OCI-LY1 (cell line): ENCODE measurements at regions not wholly inside any gene's neighbourhood (a gene's known extent, or its start where the extent isn't known, plus 50 kb on each side); places are given as distances from the start of the nearest gene placed in this dataset.

ENCODE experiments used
- H2AFZ ChIP-seq: fragments of 200-600 bp; sonication (generic), shearing (Covaris generic); 2 replicates; pipeline ENCODE4 v1.6.0; 2014; ENCODE audit warnings: antibody characterized with exemption, mild to moderate bottlenecking, low read length
- H3F3A ChIP-seq: fragments of 200-600 bp; sonication (generic), shearing (Covaris generic); 2 replicates; pipeline ENCODE4 v1.6.0; 2014; ENCODE audit warnings: mild to moderate bottlenecking, antibody characterized with exemption, low read length, moderate library complexity; ENCODE audit not compliant: insufficient read depth
- H3K27ac ChIP-seq: fragments of 200-600 bp; sonication (generic); 2 replicates; pipeline ENCODE4 v1.5.1; 2014; ENCODE audit warnings: low read length, mixed run types, mild to moderate bottlenecking, low read depth; ENCODE audit not compliant: poor library complexity, severe bottlenecking
- H3K27me3 ChIP-seq: fragments of 200-600 bp; sonication (generic); 2 replicates; pipeline ENCODE4 v1.6.0; 2014; ENCODE audit warnings: antibody characterized with exemption, mild to moderate bottlenecking, low read length, moderate library complexity; ENCODE audit not compliant: insufficient read depth
- H3K36me3 ChIP-seq: fragments of 200-600 bp; sonication (generic); 2 replicates; pipeline ENCODE4 v1.6.1; 2014; ENCODE audit warnings: mild to moderate bottlenecking, antibody characterized with exemption, low read length, moderate library complexity, mixed read lengths; ENCODE audit not compliant: insufficient read depth
- H3K4me1 ChIP-seq: fragments of 200-600 bp; sonication (generic); 2 replicates; pipeline ENCODE4 v1.5.1; 2014; ENCODE audit warnings: mild to moderate bottlenecking, low read length, moderate library complexity; ENCODE audit not compliant: insufficient read depth, severe bottlenecking
- H3K4me2 ChIP-seq: fragments of 200-600 bp; sonication (generic), shearing (Covaris generic); 2 replicates; pipeline ENCODE4 v1.6.1; 2014; ENCODE audit warnings: low read length
- H3K4me3 ChIP-seq: fragments of 200-600 bp; sonication (generic); 2 replicates; pipeline ENCODE4 v1.5.1; 2014; ENCODE audit warnings: low read length, low read depth, mild to moderate bottlenecking, mixed read lengths; ENCODE audit not compliant: poor library complexity, severe bottlenecking
- H3K79me2 ChIP-seq: fragments of 200-600 bp; shearing (Covaris generic); 2 replicates; pipeline ENCODE4 v1.6.1; 2016; ENCODE audit warnings: mixed run types, low read length, mixed read lengths; ENCODE audit not compliant: insufficient read depth
- H3K9ac ChIP-seq: fragments of 200-600 bp; sonication (generic), shearing (Covaris generic); 2 replicates; pipeline ENCODE4 v1.6.1; 2014; ENCODE audit warnings: mild to moderate bottlenecking, low read length, mixed read lengths
- H3K9me2 ChIP-seq: fragments of 200-600 bp; sonication (generic), shearing (Covaris generic); 2 replicates; pipeline ENCODE4 v1.6.1; 2014; ENCODE audit warnings: low read depth, mild to moderate bottlenecking, low read length, mixed read lengths
- H3K9me3 ChIP-seq: fragments of 200-600 bp; shearing (Covaris generic); 2 replicates; pipeline ENCODE4 v1.6.1; 2014; ENCODE audit warnings: low read length, mixed read lengths
- H4K20me1 ChIP-seq: fragments of 200-600 bp; sonication (generic), shearing (Covaris generic); 2 replicates; pipeline ENCODE4 v1.6.0; 2016; ENCODE audit warnings: mild to moderate bottlenecking, low read length; ENCODE audit not compliant: insufficient read depth
- CTCF ChIP-seq: fragments of 200-600 bp; sonication (generic), shearing (Covaris generic); IDR thresholded peaks from 2 replicates; pipeline ENCODE4 v1.5.1; 2017; ENCODE audit warnings: mild to moderate bottlenecking, antibody characterized with exemption, low read length, moderate library complexity, mixed read lengths
- EZH2 ChIP-seq: fragments of 200-600 bp; sonication (generic), shearing (Covaris generic); IDR thresholded peaks from 2 replicates; pipeline ENCODE4 v1.8.0; 2017; ENCODE audit warnings: borderline replicate concordance, mixed run types, mild to moderate bottlenecking, antibody characterized with exemption, low read length, moderate library complexity, mixed read lengths

GRCh38 chr12:22882559-22882958 lies 257.6 kb downstream of the ETNK1 start:
- no peak for TF ChIP-seq EZH2
- TF ChIP-seq CTCF: no peak
- Histone ChIP-seq H3K4me2 (no peak overlapping the region), H4K20me1 (no peaks in the 10 kb centered on the region), H3K9ac (no peak overlapping the region), H3K79me2 (no peaks in the 10 kb centered on the region), H3K9me3 (no peaks in the 10 kb centered on the region), H3K27ac (no peak overlapping the region), H3K4me3 (no peak overlapping the region), H2AFZ (no peak overlapping the region), H3K9me2 (no peaks in the 10 kb centered on the region), H3K36me3 (no peaks in the 10 kb centered on the region), H3K4me1 (no peaks in the 10 kb centered on the region), H3F3A (no peaks in the 10 kb centered on the region), H3K27me3 (no peaks in the 10 kb centered on the region)

- no peak overlapping the region for H2AFZ ChIP-seq
- H3K27ac ChIP-seq: no peak overlapping the region
- H4K20me1 ChIP-seq: no peaks in the 10 kb centered on the region
- H3K36me3 ChIP-seq: no peaks in the 10 kb centered on the region
- TF ChIP-seq CTCF (no peak), EZH2 (no peak)
- no peaks in the 10 kb centered on the region for H3K9me3 ChIP-seq
- no peaks in the 10 kb centered on the region for H3K4me1 ChIP-seq
- no peak overlapping the region for H3K9ac ChIP-seq
- no peaks in the 10 kb centered on the region for H3K79me2 ChIP-seq
- no peak overlapping the region for H3K4me3 ChIP-seq
- no peaks in the 10 kb centered on the region for H3F3A ChIP-seq
- no peak overlapping the region for H3K4me2 ChIP-seq
- H3K9me2 ChIP-seq: no peaks in the 10 kb centered on the region
- H3K27me3 ChIP-seq: no peaks in the 10 kb centered on the region
Observed at GRCh38 chr12:22893878-22894277, 268.9 kb downstream of the ETNK1 start.

- Histone ChIP-seq H3K36me3 (no peaks in the 10 kb centered on the region), H3K27ac (no peak overlapping the region), H3K4me1 (no peaks in the 10 kb centered on the region), H2AFZ (no peak overlapping the region), H3K4me3 (no peak overlapping the region), H3K4me2 (no peak overlapping the region), H3K79me2 (no peaks in the 10 kb centered on the region), H3K9ac (no peak overlapping the region), H3K9me3 (no peaks in the 10 kb centered on the region), H3K9me2 (no peaks in the 10 kb centered on the region), H4K20me1 (no peaks in the 10 kb centered on the region), H3K27me3 (no peaks in the 10 kb centered on the region), H3F3A (no peaks in the 10 kb centered on the region)
- TF ChIP-seq CTCF (no peak), EZH2 (no peak)
Observed at GRCh38 chr12:22899184-22899583, 274.2 kb downstream of the ETNK1 start.
